Calu3 (cell line): ENCODE measurements at regions not wholly inside any gene's neighbourhood (a gene's known extent, or its start where the extent isn't known, plus 50 kb on each side); places are given as distances from the start of the nearest gene placed in this dataset.

Experiments used
- BruUV-seq: library from RNA; stranded (reverse); fragments of 400-500 nt; replicated peaks from 2 replicates; lab custom pipeline; 2021; lab: Mats Ljungman, UMichigan
- CTCF ChIA-PET: fragments of 300-600 bp; sonication (Branson Sonifier 250); formaldehyde crosslinking; loops from one replicate; lab custom pipeline; 2022; ENCODE audit warnings: antibody characterized with exemption; lab: Charles Lee
- DNase-seq: peaks from one replicate; pipeline ENCODE4 v3.0.0; 2022
- H3K27ac Mint-ChIP-seq: one replicate; pipeline ENCODE4 v1.8.0; 2022; ENCODE audit warnings: mixed read lengths; ENCODE audit not compliant: unreplicated experiment
- H3K27me3 Mint-ChIP-seq: one replicate; pipeline ENCODE4 v1.8.0; 2022; ENCODE audit warnings: mixed read lengths; ENCODE audit not compliant: unreplicated experiment
- H3K36me3 Mint-ChIP-seq: one replicate; pipeline ENCODE4 v1.8.0; 2022; ENCODE audit warnings: mild to moderate bottlenecking, moderate library complexity, mixed read lengths; ENCODE audit not compliant: insufficient read depth, unreplicated experiment
- H3K4me1 Mint-ChIP-seq: one replicate; pipeline ENCODE4 v1.8.0; 2022; ENCODE audit warnings: mild to moderate bottlenecking, low read depth, mixed read lengths; ENCODE audit not compliant: unreplicated experiment
- H3K4me3 Mint-ChIP-seq: one replicate; pipeline ENCODE4 v1.8.0; 2022; ENCODE audit warnings: mild to moderate bottlenecking, low read depth, moderate library complexity, mixed read lengths; ENCODE audit not compliant: unreplicated experiment
- H3K9me3 Mint-ChIP-seq: one replicate; pipeline ENCODE4 v1.8.0; 2022; ENCODE audit warnings: low read depth, mixed read lengths; ENCODE audit not compliant: unreplicated experiment
- intact Hi-C: fragments of 100-400 bp; cut with micrococcal nuclease; formaldehyde crosslinking; loops from one replicate; pipeline ENCODE4 v1.10.0; 2022; ENCODE audit not compliant: unreplicated experiment
- TF ChIP-seq, protein P1 (sequence below): fragments of 200-600 bp; IDR thresholded peaks from one replicate; pipeline ENCODE4 v1.8.0; 2022; ENCODE audit warnings: antibody characterized with exemption; ENCODE audit not compliant: unreplicated experiment

DNA sequence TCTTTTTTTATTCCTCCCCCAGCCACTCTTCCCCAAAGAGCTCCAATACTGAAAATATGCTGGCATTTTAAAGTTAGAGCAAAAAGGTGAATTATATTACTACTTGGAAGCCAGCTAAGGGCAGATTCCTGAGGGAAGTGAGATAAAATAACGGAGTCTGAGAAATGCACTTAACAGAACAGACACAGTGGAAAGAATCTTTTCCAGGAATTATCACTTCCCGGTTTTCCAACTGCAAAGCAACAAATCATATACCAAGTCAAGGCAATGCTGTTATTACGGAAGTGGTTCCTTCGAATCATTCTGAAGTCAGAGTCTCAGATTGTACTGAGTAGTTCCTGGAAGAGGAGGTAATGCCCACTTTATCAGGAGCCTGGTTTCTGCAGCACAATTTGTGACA, 435.0 kb upstream of the SPRED2 start:
- no peaks in the 10 kb centered on the region for H3K36me3 Mint-ChIP-seq
- H3K27ac Mint-ChIP-seq: no peak overlapping the region
- DNase-seq: no peak
- BruUV-seq: no TSS peak
- H3K9me3 Mint-ChIP-seq: no peaks in the 10 kb centered on the region
- CTCF ChIA-PET: no interaction called here
- peaks cover 61% of the 10 kb centered on the region for H3K27me3 Mint-ChIP-seq
- TF ChIP-seq, protein P1, sequence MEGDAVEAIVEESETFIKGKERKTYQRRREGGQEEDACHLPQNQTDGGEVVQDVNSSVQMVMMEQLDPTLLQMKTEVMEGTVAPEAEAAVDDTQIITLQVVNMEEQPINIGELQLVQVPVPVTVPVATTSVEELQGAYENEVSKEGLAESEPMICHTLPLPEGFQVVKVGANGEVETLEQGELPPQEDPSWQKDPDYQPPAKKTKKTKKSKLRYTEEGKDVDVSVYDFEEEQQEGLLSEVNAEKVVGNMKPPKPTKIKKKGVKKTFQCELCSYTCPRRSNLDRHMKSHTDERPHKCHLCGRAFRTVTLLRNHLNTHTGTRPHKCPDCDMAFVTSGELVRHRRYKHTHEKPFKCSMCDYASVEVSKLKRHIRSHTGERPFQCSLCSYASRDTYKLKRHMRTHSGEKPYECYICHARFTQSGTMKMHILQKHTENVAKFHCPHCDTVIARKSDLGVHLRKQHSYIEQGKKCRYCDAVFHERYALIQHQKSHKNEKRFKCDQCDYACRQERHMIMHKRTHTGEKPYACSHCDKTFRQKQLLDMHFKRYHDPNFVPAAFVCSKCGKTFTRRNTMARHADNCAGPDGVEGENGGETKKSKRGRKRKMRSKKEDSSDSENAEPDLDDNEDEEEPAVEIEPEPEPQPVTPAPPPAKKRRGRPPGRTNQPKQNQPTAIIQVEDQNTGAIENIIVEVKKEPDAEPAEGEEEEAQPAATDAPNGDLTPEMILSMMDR: no peak
- no peaks in the 10 kb centered on the region for H3K4me1 Mint-ChIP-seq
- intact Hi-C loops: no loop called here
- H3K4me3 Mint-ChIP-seq: no peak overlapping the region

DNA sequence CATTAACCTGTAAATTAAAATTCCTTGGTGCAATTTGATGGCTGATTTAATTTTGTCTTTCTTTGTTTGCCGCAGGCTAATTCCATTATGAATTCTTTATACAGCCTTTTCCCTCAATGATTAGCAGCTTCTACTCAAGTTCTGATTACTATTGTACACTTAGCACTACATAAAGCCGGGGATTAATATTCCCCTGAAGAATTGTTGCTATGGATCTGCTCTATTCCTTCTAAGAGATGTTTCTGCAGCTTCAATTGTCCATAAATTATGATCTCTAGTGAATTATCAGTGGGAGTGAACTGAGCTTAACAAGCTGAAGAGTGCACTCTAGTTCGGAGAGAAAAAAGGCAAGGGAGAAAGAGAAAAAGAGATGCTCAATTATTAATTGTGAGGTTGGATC, 433.7 kb upstream of the SPRED2 start:
- Mint-ChIP-seq H3K9me3 (no peaks in the 10 kb centered on the region), H3K36me3 (no peaks in the 10 kb centered on the region), H3K4me3 (no peak overlapping the region), H3K27me3 (peaks cover 61% of the 10 kb centered on the region), H3K4me1 (no peaks in the 10 kb centered on the region), H3K27ac (no peak overlapping the region)
- DNase-seq: no peak
- intact Hi-C loops: no loop called here
- TF ChIP-seq, protein P1: no peak
- no TSS peak for BruUV-seq
- CTCF ChIA-PET: interaction anchor here (1.1 kb wide), 1 partner anchor 12 kb away, joined by 3 read pairs; no protein-coding TSS in a partner anchor

- DNase-seq: no peak
- Mint-ChIP-seq H3K4me3 (no peak overlapping the region), H3K9me3 (no peaks in the 10 kb centered on the region), H3K27me3 (peaks cover 48% of the 10 kb centered on the region), H3K36me3 (no peaks in the 10 kb centered on the region), H3K27ac (no peak overlapping the region), H3K4me1 (no peaks in the 10 kb centered on the region)
- TF ChIP-seq, protein P1: no peak
- CTCF ChIA-PET: no interaction called here
- intact Hi-C loops: no loop called here
- BruUV-seq: no TSS peak
Measured at GRCh38 chr2:65864619-65865018, 432.2 kb upstream of the SPRED2 start.

- CTCF ChIA-PET: no interaction called here
- Mint-ChIP-seq H3K27me3 (peaks cover 44% of the 10 kb centered on the region), H3K4me1 (no peaks in the 10 kb centered on the region), H3K9me3 (no peaks in the 10 kb centered on the region), H3K27ac (no peak overlapping the region), H3K36me3 (no peaks in the 10 kb centered on the region), H3K4me3 (no peak overlapping the region)
- TF ChIP-seq, protein P1: no peak
- BruUV-seq: no TSS peak
- intact Hi-C loops: no loop called here
- DNase-seq: no peak
Measured at GRCh38 chr2:65863713-65864112, 431.3 kb upstream of the SPRED2 start.
